SK-N-SH (cell line): ENCODE measurements at regions not wholly inside any gene's neighbourhood (a gene's known extent, or its start where the extent isn't known, plus 50 kb on each side); places are given as distances from the start of the nearest gene placed in this dataset.

Source experiments
- CTCF ChIA-PET: fragments of 300-600, 350-600 bp; formaldehyde crosslinking; extraction: SDS; loops from one replicate; lab custom pipeline; 2021; lab: Yijun Ruan, JAX
- POLR2A ChIA-PET: fragments of 350-600 bp; sonication (Branson Sonifier 250); formaldehyde crosslinking; extraction: SDS; loops from one replicate; lab custom pipeline; 2020; ENCODE audit warnings: antibody characterized with exemption, inconsistent platforms; lab: Yijun Ruan, JAX
- DNase-seq: peaks from one replicate; pipeline ENCODE4 v3.0.0; 2012
- H2AFZ ChIP-seq: fragments of 200-600 bp; sonication (generic); 2 replicates; pipeline ENCODE4 v1.8.1; 2016; ENCODE audit warnings: antibody characterized with exemption, mild to moderate bottlenecking, low read depth
- H3F3A ChIP-seq: fragments of 200-600 bp; sonication (generic); replicated peaks from 2 replicates; pipeline ENCODE3; 2016; ENCODE audit warnings: antibody characterized with exemption, mild to moderate bottlenecking; ENCODE audit not compliant: insufficient read depth
- H3K27ac ChIP-seq, 2 experiments: fragments of 200-500 bp in 1 of 2; fragments of 200-600 bp in 1 of 2; sonication (Bioruptor generic) in 1 of 2; sonication (generic), shearing (Covaris generic) in 1 of 2; 2 replicates each; pipeline versions ENCODE4 v1.5.1 to v1.6.1; 2014 to 2016; ENCODE audit warnings: low read depth in 2 of 2, inconsistent platforms in 1 of 2, low read length in 1 of 2, mild to moderate bottlenecking in 1 of 2, mixed read lengths in 1 of 2
- H3K27me3 ChIP-seq: fragments of 200-600 bp; sonication (generic), shearing (Covaris generic); 2 replicates; pipeline ENCODE4 v1.6.1; 2016; ENCODE audit warnings: mixed run types; ENCODE audit not compliant: insufficient read depth
- H3K36me3 ChIP-seq, 2 experiments: fragments of 200-500 bp in 1 of 2; fragments of 200-600 bp in 1 of 2; sonication (Bioruptor generic) in 1 of 2; sonication (generic) in 1 of 2; replicated peaks in 1 of 2; 2 replicates each; pipeline versions ENCODE3 to v1.5.1; 2014 to 2016; ENCODE audit warnings: low read length in 1 of 2, mild to moderate bottlenecking in 1 of 2; ENCODE audit not compliant: insufficient read depth in 2 of 2, control insufficient read depth in 1 of 2
- H3K4me1 ChIP-seq, 2 experiments: fragments of 200-500 bp in 1 of 2; fragments of 200-600 bp in 1 of 2; sonication (Bioruptor generic) in 1 of 2; sonication (generic), shearing (Covaris generic) in 1 of 2; 2 replicates each; pipeline versions ENCODE4 v1.5.1 to v1.6.1; 2014 to 2016; ENCODE audit warnings: low read depth in 1 of 2, low read length in 1 of 2, mixed run types in 1 of 2; ENCODE audit not compliant: insufficient read depth in 2 of 2, control insufficient read depth in 1 of 2
- H3K4me2 ChIP-seq: fragments of 200-600 bp; sonication (generic), shearing (Covaris generic); 2 replicates; pipeline ENCODE4 v1.6.1; 2017; ENCODE audit warnings: mixed run types
- H3K4me3 ChIP-seq, 2 experiments: fragments of 200-500 bp in 1 of 2; fragments of 200-600 bp in 1 of 2; sonication (Bioruptor generic) in 1 of 2; sonication (generic), shearing (Covaris generic) in 1 of 2; 2 replicates each; pipeline versions ENCODE4 v1.5.1 to v1.8.1; 2014 to 2016; ENCODE audit warnings: low read depth in 2 of 2, inconsistent platforms in 1 of 2, low read length in 1 of 2, mild to moderate bottlenecking in 1 of 2, mixed read lengths in 1 of 2, moderate library complexity in 1 of 2
- H3K79me2 ChIP-seq: fragments of 200-600 bp; sonication (generic); 2 replicates; pipeline ENCODE4 v1.8.1; 2017; ENCODE audit warnings: mild to moderate bottlenecking; ENCODE audit not compliant: insufficient read depth
- H3K9ac ChIP-seq: fragments of 200-600 bp; sonication (generic); 2 replicates; pipeline ENCODE4 v1.6.1; 2017; ENCODE audit warnings: mixed run types
- H3K9me2 ChIP-seq: fragments of 200-600 bp; sonication (generic); 2 replicates; pipeline ENCODE4 v1.6.1; 2017; ENCODE audit warnings: mixed run types
- H3K9me3 ChIP-seq: fragments of 200-600 bp; sonication (generic); 2 replicates; pipeline ENCODE4 v1.6.1; 2017; ENCODE audit warnings: mixed run types, mild to moderate bottlenecking, moderate library complexity
- H4K20me1 ChIP-seq: fragments of 200-600 bp; sonication (generic); 2 replicates; pipeline ENCODE4 v1.6.1; 2017; ENCODE audit warnings: mild to moderate bottlenecking, mixed run types; ENCODE audit not compliant: insufficient read depth
- ELF1 ChIP-seq: IDR thresholded peaks from 2 replicates; pipeline ENCODE4 v1.4.0; 2012
- EP300 ChIP-seq, 2 experiments: IDR thresholded peaks; 2 replicates each; pipeline versions ENCODE4 v1.4.0 to v1.6.1; 2012; ENCODE audit warnings: borderline replicate concordance in 1 of 2, low read depth in 1 of 2, low read length in 1 of 2
- FOXM1 ChIP-seq: IDR thresholded peaks from 2 replicates; pipeline ENCODE4 v1.4.0; 2012; ENCODE audit warnings: low read depth, mild to moderate bottlenecking
- JUND ChIP-seq: IDR thresholded peaks from 2 replicates; pipeline ENCODE4 v1.4.0; 2012
- RCOR1 ChIP-seq: fragments of 150-350 bp; IDR thresholded peaks from 2 replicates; pipeline ENCODE4 v1.6.1; 2017; ENCODE audit warnings: antibody characterized with exemption, low read length
- RFX5 ChIP-seq: IDR thresholded peaks from 2 replicates; pipeline ENCODE4 v1.6.1; 2012; ENCODE audit warnings: mild to moderate bottlenecking, improper control_type of control experiment, low read length
- RXRA ChIP-seq: IDR thresholded peaks from 2 replicates; pipeline ENCODE4 v1.4.0; 2012; ENCODE audit warnings: low read depth, mild to moderate bottlenecking, borderline replicate concordance
- SIN3A ChIP-seq: IDR thresholded peaks from 2 replicates; pipeline ENCODE4 v1.6.1; 2012; ENCODE audit warnings: low read depth, mild to moderate bottlenecking, low read length, moderate library complexity, borderline replicate concordance
- SMC3 ChIP-seq: IDR thresholded peaks from 2 replicates; pipeline ENCODE4 v1.6.1; 2012; ENCODE audit warnings: low read depth, low read length, improper control_type of control experiment
- WGBS: methylation state at CpG from one replicate; pipeline ENCODE4 v1.1.6; 2017; ENCODE audit warnings: low lambda C conversion rate; 5-methylcytosine and 5-hydroxymethylcytosine counted together
- TF ChIP-seq, protein P1 (sequence below): IDR thresholded peaks from 2 replicates; pipeline ENCODE4 v1.4.0; 2012; ENCODE audit warnings: low read depth
- TF ChIP-seq, protein P2 (sequence below): fragments of 200-600 bp; sonication (generic); IDR thresholded peaks from 2 replicates; pipeline ENCODE4 v1.6.1; 2017; ENCODE audit warnings: antibody characterized with exemption, mild to moderate bottlenecking, moderate library complexity
- TF ChIP-seq, protein P3 (sequence below): fragments of 150-350 bp; IDR thresholded peaks from 2 replicates; pipeline ENCODE4 v1.6.1; 2016; ENCODE audit warnings: mild to moderate bottlenecking, low read depth, low read length
- TF ChIP-seq, protein P4 (sequence below): IDR thresholded peaks from 2 replicates; pipeline ENCODE4 v1.6.1; 2012; ENCODE audit warnings: mild to moderate bottlenecking, low read depth, low read length, moderate library complexity
- TF ChIP-seq, protein P5 (sequence below): IDR thresholded peaks from 2 replicates; pipeline ENCODE4; 2012
- TF ChIP-seq, protein P6 (sequence below): IDR thresholded peaks from 2 replicates; pipeline ENCODE4 v1.4.0; 2012; ENCODE audit warnings: low read depth, borderline replicate concordance

DNA sequence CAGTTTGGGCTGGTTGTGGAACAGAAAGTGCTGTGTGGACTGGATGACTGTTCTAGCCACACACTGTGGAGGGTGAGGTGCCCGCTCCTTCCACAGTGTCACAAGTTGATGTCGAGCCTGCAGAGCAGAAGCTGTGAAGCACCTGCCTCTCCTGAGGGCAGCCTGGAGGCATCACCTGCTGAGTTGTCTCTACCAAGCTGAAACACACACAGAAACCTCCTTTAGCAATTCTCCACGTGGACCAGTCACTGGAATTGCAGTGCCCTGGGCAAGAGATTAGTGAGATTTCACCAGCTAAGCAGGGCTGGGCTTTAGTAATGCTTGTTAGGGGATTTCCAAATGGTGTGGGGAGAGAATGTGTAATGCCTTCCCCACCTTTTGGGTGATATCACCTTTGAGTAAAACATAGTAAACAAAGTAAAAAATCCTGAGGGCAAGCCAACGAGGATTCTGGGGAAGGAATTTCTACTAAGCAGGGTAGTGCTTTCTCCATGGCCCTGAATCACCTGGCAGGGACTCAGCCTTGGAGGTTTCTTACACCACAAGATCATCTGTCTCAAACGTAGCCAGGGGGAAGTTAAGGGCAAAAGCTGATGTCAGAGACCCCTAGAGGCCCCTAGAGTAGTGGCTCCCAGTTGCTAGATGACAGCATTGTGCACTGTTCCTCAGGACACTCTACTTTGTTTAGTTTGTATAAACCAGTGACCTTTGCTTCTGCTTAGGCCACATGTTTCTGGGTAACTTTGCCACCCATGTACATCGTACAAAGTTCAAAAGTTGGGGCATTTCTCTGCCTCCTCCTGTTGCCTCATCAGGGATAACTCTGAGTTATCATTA, 233.1 kb upstream of the IGFBP3 start:
- H3K36me3 ChIP-seq: no peaks in the 10 kb centered on the region
- TF ChIP-seq, protein P1, sequence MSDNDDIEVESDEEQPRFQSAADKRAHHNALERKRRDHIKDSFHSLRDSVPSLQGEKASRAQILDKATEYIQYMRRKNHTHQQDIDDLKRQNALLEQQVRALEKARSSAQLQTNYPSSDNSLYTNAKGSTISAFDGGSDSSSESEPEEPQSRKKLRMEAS: no peak
- TF ChIP-seq JUND (no peak), SIN3A (no peak), RCOR1 (no peak), SMC3 (no peak), EP300 (IDR thresholded peaks at IDR 0.05; ENCODE audit: borderline replicate concordance in 1 of 2, low read depth in 1 of 2, low read length in 1 of 2) (no peak), RFX5 (no peak), RXRA (no peak), ELF1 (no peak), FOXM1 (no peak)
- TF ChIP-seq, protein P2, sequence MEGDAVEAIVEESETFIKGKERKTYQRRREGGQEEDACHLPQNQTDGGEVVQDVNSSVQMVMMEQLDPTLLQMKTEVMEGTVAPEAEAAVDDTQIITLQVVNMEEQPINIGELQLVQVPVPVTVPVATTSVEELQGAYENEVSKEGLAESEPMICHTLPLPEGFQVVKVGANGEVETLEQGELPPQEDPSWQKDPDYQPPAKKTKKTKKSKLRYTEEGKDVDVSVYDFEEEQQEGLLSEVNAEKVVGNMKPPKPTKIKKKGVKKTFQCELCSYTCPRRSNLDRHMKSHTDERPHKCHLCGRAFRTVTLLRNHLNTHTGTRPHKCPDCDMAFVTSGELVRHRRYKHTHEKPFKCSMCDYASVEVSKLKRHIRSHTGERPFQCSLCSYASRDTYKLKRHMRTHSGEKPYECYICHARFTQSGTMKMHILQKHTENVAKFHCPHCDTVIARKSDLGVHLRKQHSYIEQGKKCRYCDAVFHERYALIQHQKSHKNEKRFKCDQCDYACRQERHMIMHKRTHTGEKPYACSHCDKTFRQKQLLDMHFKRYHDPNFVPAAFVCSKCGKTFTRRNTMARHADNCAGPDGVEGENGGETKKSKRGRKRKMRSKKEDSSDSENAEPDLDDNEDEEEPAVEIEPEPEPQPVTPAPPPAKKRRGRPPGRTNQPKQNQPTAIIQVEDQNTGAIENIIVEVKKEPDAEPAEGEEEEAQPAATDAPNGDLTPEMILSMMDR: no peak
- TF ChIP-seq, protein P3, sequence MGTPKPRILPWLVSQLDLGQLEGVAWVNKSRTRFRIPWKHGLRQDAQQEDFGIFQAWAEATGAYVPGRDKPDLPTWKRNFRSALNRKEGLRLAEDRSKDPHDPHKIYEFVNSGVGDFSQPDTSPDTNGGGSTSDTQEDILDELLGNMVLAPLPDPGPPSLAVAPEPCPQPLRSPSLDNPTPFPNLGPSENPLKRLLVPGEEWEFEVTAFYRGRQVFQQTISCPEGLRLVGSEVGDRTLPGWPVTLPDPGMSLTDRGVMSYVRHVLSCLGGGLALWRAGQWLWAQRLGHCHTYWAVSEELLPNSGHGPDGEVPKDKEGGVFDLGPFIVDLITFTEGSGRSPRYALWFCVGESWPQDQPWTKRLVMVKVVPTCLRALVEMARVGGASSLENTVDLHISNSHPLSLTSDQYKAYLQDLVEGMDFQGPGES: no peak
- TF ChIP-seq, protein P4, sequence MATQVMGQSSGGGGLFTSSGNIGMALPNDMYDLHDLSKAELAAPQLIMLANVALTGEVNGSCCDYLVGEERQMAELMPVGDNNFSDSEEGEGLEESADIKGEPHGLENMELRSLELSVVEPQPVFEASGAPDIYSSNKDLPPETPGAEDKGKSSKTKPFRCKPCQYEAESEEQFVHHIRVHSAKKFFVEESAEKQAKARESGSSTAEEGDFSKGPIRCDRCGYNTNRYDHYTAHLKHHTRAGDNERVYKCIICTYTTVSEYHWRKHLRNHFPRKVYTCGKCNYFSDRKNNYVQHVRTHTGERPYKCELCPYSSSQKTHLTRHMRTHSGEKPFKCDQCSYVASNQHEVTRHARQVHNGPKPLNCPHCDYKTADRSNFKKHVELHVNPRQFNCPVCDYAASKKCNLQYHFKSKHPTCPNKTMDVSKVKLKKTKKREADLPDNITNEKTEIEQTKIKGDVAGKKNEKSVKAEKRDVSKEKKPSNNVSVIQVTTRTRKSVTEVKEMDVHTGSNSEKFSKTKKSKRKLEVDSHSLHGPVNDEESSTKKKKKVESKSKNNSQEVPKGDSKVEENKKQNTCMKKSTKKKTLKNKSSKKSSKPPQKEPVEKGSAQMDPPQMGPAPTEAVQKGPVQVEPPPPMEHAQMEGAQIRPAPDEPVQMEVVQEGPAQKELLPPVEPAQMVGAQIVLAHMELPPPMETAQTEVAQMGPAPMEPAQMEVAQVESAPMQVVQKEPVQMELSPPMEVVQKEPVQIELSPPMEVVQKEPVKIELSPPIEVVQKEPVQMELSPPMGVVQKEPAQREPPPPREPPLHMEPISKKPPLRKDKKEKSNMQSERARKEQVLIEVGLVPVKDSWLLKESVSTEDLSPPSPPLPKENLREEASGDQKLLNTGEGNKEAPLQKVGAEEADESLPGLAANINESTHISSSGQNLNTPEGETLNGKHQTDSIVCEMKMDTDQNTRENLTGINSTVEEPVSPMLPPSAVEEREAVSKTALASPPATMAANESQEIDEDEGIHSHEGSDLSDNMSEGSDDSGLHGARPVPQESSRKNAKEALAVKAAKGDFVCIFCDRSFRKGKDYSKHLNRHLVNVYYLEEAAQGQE: no peak
- TF ChIP-seq, protein P5, sequence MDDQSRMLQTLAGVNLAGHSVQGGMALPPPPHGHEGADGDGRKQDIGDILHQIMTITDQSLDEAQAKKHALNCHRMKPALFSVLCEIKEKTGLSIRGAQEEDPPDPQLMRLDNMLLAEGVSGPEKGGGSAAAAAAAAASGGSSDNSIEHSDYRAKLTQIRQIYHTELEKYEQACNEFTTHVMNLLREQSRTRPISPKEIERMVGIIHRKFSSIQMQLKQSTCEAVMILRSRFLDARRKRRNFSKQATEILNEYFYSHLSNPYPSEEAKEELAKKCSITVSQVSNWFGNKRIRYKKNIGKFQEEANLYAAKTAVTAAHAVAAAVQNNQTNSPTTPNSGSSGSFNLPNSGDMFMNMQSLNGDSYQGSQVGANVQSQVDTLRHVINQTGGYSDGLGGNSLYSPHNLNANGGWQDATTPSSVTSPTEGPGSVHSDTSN: no peak
- TF ChIP-seq, protein P6, sequence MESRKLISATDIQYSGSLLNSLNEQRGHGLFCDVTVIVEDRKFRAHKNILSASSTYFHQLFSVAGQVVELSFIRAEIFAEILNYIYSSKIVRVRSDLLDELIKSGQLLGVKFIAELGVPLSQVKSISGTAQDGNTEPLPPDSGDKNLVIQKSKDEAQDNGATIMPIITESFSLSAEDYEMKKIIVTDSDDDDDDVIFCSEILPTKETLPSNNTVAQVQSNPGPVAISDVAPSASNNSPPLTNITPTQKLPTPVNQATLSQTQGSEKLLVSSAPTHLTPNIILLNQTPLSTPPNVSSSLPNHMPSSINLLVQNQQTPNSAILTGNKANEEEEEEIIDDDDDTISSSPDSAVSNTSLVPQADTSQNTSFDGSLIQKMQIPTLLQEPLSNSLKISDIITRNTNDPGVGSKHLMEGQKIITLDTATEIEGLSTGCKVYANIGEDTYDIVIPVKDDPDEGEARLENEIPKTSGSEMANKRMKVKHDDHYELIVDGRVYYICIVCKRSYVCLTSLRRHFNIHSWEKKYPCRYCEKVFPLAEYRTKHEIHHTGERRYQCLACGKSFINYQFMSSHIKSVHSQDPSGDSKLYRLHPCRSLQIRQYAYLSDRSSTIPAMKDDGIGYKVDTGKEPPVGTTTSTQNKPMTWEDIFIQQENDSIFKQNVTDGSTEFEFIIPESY: no peak
- H3K79me2 ChIP-seq: no peaks in the 10 kb centered on the region
- POLR2A ChIA-PET: no interaction called here
- CTCF ChIA-PET: interaction anchor here (1.0 kb wide), 1 partner anchor 947 kb away, joined by 3 read pairs; no protein-coding TSS in a partner anchor
- H3K9ac ChIP-seq: no peak overlapping the region
- H3K27ac ChIP-seq: no peak overlapping the region
- H3K4me1 ChIP-seq: no peaks in the 10 kb centered on the region; a peak in 1 of 4 replicates
- H3K9me3 ChIP-seq: no peaks in the 10 kb centered on the region
- no peak for DNase-seq
- 67% methylated on average over 6 of the region's 6 CpGs for WGBS
- no peak overlapping the region for H3K4me3 ChIP-seq
- H2AFZ ChIP-seq: no peak overlapping the region
- no peaks in the 10 kb centered on the region for H3K27me3 ChIP-seq
- no peak overlapping the region for H3K4me2 ChIP-seq
- no peaks in the 10 kb centered on the region for H3F3A ChIP-seq
- H3K9me2 ChIP-seq: no peaks in the 10 kb centered on the region
- H4K20me1 ChIP-seq: no peaks in the 10 kb centered on the region
